ENCODE measurements at regions not wholly inside any gene's neighbourhood (a gene's known extent, or its start where the extent isn't known, plus 50 kb on each side); places are given as distances from the start of the nearest gene placed in this dataset.

DNA sequence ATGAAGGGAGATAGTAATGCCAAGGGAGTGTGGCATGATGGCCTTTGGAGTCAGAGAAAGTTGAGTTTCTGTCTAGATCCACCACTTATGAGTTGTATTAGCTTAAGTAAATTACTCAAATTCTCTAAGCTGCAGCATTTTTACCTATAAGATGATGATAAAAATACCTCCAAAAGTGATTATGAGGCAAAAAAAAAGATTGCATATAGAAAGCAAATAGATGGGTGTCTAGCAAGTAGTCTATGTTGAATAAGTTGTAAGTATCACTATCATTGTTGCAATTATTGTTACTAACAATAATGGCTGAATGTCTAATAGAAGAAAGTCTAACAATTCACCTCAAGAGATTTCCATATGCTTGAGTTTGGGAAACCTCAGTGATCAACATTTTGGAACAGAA, 959.2 kb upstream of the GJE1 start:
- no peak for TF ChIP-seq EZH2phosphoT487 (conservative IDR thresholded peaks at IDR 0.05; ENCODE audit: low read length)
- TF ChIP-seq, protein P1, sequence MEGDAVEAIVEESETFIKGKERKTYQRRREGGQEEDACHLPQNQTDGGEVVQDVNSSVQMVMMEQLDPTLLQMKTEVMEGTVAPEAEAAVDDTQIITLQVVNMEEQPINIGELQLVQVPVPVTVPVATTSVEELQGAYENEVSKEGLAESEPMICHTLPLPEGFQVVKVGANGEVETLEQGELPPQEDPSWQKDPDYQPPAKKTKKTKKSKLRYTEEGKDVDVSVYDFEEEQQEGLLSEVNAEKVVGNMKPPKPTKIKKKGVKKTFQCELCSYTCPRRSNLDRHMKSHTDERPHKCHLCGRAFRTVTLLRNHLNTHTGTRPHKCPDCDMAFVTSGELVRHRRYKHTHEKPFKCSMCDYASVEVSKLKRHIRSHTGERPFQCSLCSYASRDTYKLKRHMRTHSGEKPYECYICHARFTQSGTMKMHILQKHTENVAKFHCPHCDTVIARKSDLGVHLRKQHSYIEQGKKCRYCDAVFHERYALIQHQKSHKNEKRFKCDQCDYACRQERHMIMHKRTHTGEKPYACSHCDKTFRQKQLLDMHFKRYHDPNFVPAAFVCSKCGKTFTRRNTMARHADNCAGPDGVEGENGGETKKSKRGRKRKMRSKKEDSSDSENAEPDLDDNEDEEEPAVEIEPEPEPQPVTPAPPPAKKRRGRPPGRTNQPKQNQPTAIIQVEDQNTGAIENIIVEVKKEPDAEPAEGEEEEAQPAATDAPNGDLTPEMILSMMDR (IDR thresholded peaks at IDR 0.05; ENCODE audit: insufficient read depth, low read length, poor library complexity, severe bottlenecking) = no peak
